ENCODE measurements at regions not wholly inside any gene's neighbourhood (a gene's known extent, or its start where the extent isn't known, plus 50 kb on each side); places are given as distances from the start of the nearest gene placed in this dataset.

- no peak for TF ChIP-seq ZNF791 (tag by site-specific recombination; IDR thresholded peaks at IDR 0.05)
- no peak for TF ChIP-seq HOXD13 (CRISPR knock-in tag; IDR thresholded peaks at IDR 0.05; ENCODE audit: borderline replicate concordance)
- no peak for TF ChIP-seq ZNF626 (tag by site-specific recombination; IDR thresholded peaks at IDR 0.05)
- TF ChIP-seq ZNF768 (tag by site-specific recombination; IDR thresholded peaks at IDR 0.05), result no peak
- no peak for TF ChIP-seq ZNF138 (tag by site-specific recombination; IDR thresholded peaks at IDR 0.05; ENCODE audit: borderline replicate concordance)
- no peak for TF ChIP-seq PBX3 (CRISPR knock-in tag; IDR thresholded peaks at IDR 0.05)
- POLR2A ChIA-PET, result no interaction called here
- Histone ChIP-seq H3K4me3 (ENCODE audit: low read depth, low read length) (no peak overlapping the region), H3K27ac (ENCODE audit: extremely low read depth, low read depth, low read length) (no peak overlapping the region), H3K9me3 (ENCODE audit: control insufficient read depth, insufficient read depth, low read depth, low read length) (no peaks in the 10 kb centered on the region), H3K36me3 (ENCODE audit: control insufficient read depth in 2 of 2, insufficient read depth in 1 of 2, low read length in 2 of 2) (no peaks in the 10 kb centered on the region), H3K4me1 (ENCODE audit: control insufficient read depth, insufficient read depth, low read length) (peaks cover 2% of the 10 kb centered on the region; the same call in 1 of the 2 replicates)
- CTCF ChIA-PET, result interaction anchor here (0.5 to 2.7 kb wide), 8 partner anchors 162 to 1653 kb away, joined by 3 to 14 read pairs (median 3); no protein-coding TSS in a partner anchor
Measured at GRCh38 chr7:18357691-18358090, 137.9 kb upstream of the HDAC9 start.

GRCh38 chr7:18361756-18362155, 133.8 kb upstream of the HDAC9 start:
- Histone ChIP-seq H3K4me1 (ENCODE audit: control insufficient read depth, insufficient read depth, low read length) (no peaks in the 10 kb centered on the region), H3K4me3 (ENCODE audit: low read depth, low read length) (no peak overlapping the region), H3K36me3 (ENCODE audit: control insufficient read depth in 2 of 2, insufficient read depth in 1 of 2, low read length in 2 of 2) (no peaks in the 10 kb centered on the region), H3K27ac (ENCODE audit: extremely low read depth, low read depth, low read length) (no peak overlapping the region), H3K9me3 (ENCODE audit: control insufficient read depth, insufficient read depth, low read depth, low read length) (no peaks in the 10 kb centered on the region)
- ChIA-PET POLR2A (no interaction called here), CTCF (interaction anchor here (1.2 to 1.6 kb wide), 2 partner anchors 9 to 304 kb away, joined by 4 to 7 read pairs; no protein-coding TSS in a partner anchor)
- TF ChIP-seq ZNF202 (tag by site-specific recombination; IDR thresholded peaks at IDR 0.05; ENCODE audit: borderline replicate concordance), result no peak
- no peak for TF ChIP-seq ZNF24 (tag by site-specific recombination; IDR thresholded peaks at IDR 0.05)
- TF ChIP-seq ZNF514 (tag by site-specific recombination; IDR thresholded peaks at IDR 0.05), result no peak
- TF ChIP-seq ZNF214 (tag by site-specific recombination; IDR thresholded peaks at IDR 0.05; ENCODE audit: borderline replicate concordance), result no peak
- TF ChIP-seq ZFP69B (tag by site-specific recombination; IDR thresholded peaks at IDR 0.05), result no peak
- TF ChIP-seq ZNF768 (tag by site-specific recombination; IDR thresholded peaks at IDR 0.05), result no peak
- no peak for TF ChIP-seq ZSCAN30 (tag by site-specific recombination; IDR thresholded peaks at IDR 0.05)

- Histone ChIP-seq H3K27ac (ENCODE audit: extremely low read depth, low read depth, low read length) (no peak overlapping the region), H3K36me3 (ENCODE audit: control insufficient read depth in 2 of 2, insufficient read depth in 1 of 2, low read length in 2 of 2) (no peaks in the 10 kb centered on the region), H3K4me3 (ENCODE audit: low read depth, low read length) (no peak overlapping the region), H3K9me3 (ENCODE audit: control insufficient read depth, insufficient read depth, low read depth, low read length) (no peaks in the 10 kb centered on the region), H3K4me1 (ENCODE audit: control insufficient read depth, insufficient read depth, low read length) (no peaks in the 10 kb centered on the region)
- ChIA-PET CTCF (interaction anchor here (0.9 kb wide), 2 partner anchors 226 to 378 kb away, joined by 3 to 4 read pairs; no protein-coding TSS in a partner anchor), POLR2A (no interaction called here)
- TF ChIP-seq ZNF555 (tag by site-specific recombination; conservative IDR thresholded peaks at IDR 0.05) (no peak), ZIC2 (tag by site-specific recombination; IDR thresholded peaks at IDR 0.05) (no peak), HOXD13 (CRISPR knock-in tag; IDR thresholded peaks at IDR 0.05; ENCODE audit: borderline replicate concordance) (no peak), ZNF510 (tag by site-specific recombination; IDR thresholded peaks at IDR 0.05; ENCODE audit: insufficient replicate concordance) (no peak)
Measured at GRCh38 chr7:18363751-18364380, 131.7 kb upstream of the HDAC9 start.

GRCh38 chr7:18364396-18364795, 131.2 kb upstream of the HDAC9 start:
- TF ChIP-seq ZNF549 (tag by site-specific recombination; IDR thresholded peaks at IDR 0.05) (no peak), ZBTB20 (tag by site-specific recombination; IDR thresholded peaks at IDR 0.05) (no peak)
- CTCF ChIA-PET, result interaction anchor here (0.6 to 1.2 kb wide), 4 partner anchors 226 to 656 kb away, joined by 3 to 5 read pairs (median 4); no protein-coding TSS in a partner anchor
- POLR2A ChIA-PET, result no interaction called here
- Histone ChIP-seq H3K4me3 (ENCODE audit: low read depth, low read length) (no peak overlapping the region), H3K36me3 (ENCODE audit: control insufficient read depth in 2 of 2, insufficient read depth in 1 of 2, low read length in 2 of 2) (no peaks in the 10 kb centered on the region), H3K27ac (ENCODE audit: extremely low read depth, low read depth, low read length) (no peak overlapping the region), H3K9me3 (ENCODE audit: control insufficient read depth, insufficient read depth, low read depth, low read length) (no peaks in the 10 kb centered on the region), H3K4me1 (ENCODE audit: control insufficient read depth, insufficient read depth, low read length) (no peaks in the 10 kb centered on the region)
